HG03097 (cell line): ENCODE measurements at regions not wholly inside any gene's neighbourhood (a gene's known extent, or its start where the extent isn't known, plus 50 kb on each side); places are given as distances from the start of the nearest gene placed in this dataset.

Source experiments
- ATAC-seq: cut with Tn5 transposase; IDR thresholded peaks from one replicate; pipeline ENCODE4 v1.9.1; 2021; ENCODE audit not compliant: unreplicated experiment, low FRiP score

- no peak for ATAC-seq
Observed at GRCh38 chr9:105828171-105828570, 133.8 kb downstream of the TMEM38B start.

- ATAC-seq = no peak
Observed at GRCh38 chr9:105828596-105829213, 134.4 kb downstream of the TMEM38B start.

- no peak for ATAC-seq
Observed at GRCh38 chr9:105830461-105830860, 136.1 kb downstream of the TMEM38B start.

GRCh38 chr9:105832096-105832710 lies 137.9 kb downstream of the TMEM38B start:
- no peak for ATAC-seq

- ATAC-seq = no peak
Observed at GRCh38 chr9:105833271-105833975, 139.1 kb downstream of the TMEM38B start.

- ATAC-seq = no peak
Observed at GRCh38 chr9:105834404-105834803, 140.1 kb downstream of the TMEM38B start.

- no peak for ATAC-seq
Observed at GRCh38 chr9:105835721-105836120, 141.4 kb downstream of the TMEM38B start.

- no peak for ATAC-seq
Observed at GRCh38 chr9:105836936-105837660, 142.8 kb downstream of the TMEM38B start.

- no peak for ATAC-seq
Observed at GRCh38 chr9:105841562-105841961, 147.2 kb downstream of the TMEM38B start.

- no peak for ATAC-seq
Observed at GRCh38 chr9:105842023-105842644, 147.8 kb downstream of the TMEM38B start.

- no peak for ATAC-seq
Observed at GRCh38 chr9:105846825-105847224, 152.5 kb downstream of the TMEM38B start.

- no peak for ATAC-seq
Observed at GRCh38 chr9:105850852-105851500, 156.6 kb downstream of the TMEM38B start.

GRCh38 chr9:105854026-105854782 lies 159.9 kb downstream of the TMEM38B start:
- no peak for ATAC-seq

GRCh38 chr9:105854783-105855724 lies 160.7 kb downstream of the TMEM38B start:
- no peak for ATAC-seq

- ATAC-seq = no peak
Observed at GRCh38 chr9:105855987-105856386, 161.6 kb downstream of the TMEM38B start.

GRCh38 chr9:105858006-105858690 lies 163.8 kb downstream of the TMEM38B start:
- ATAC-seq = peak; percentile 98

GRCh38 chr9:105858877-105859276 lies 164.5 kb downstream of the TMEM38B start:
- ATAC-seq = no peak
